ENCODE measurements at regions not wholly inside any gene's neighbourhood (a gene's known extent, or its start where the extent isn't known, plus 50 kb on each side); places are given as distances from the start of the nearest gene placed in this dataset.

- TF ChIP-seq, protein P1, sequence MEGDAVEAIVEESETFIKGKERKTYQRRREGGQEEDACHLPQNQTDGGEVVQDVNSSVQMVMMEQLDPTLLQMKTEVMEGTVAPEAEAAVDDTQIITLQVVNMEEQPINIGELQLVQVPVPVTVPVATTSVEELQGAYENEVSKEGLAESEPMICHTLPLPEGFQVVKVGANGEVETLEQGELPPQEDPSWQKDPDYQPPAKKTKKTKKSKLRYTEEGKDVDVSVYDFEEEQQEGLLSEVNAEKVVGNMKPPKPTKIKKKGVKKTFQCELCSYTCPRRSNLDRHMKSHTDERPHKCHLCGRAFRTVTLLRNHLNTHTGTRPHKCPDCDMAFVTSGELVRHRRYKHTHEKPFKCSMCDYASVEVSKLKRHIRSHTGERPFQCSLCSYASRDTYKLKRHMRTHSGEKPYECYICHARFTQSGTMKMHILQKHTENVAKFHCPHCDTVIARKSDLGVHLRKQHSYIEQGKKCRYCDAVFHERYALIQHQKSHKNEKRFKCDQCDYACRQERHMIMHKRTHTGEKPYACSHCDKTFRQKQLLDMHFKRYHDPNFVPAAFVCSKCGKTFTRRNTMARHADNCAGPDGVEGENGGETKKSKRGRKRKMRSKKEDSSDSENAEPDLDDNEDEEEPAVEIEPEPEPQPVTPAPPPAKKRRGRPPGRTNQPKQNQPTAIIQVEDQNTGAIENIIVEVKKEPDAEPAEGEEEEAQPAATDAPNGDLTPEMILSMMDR (IDR thresholded peaks at IDR 0.05), result no peak
- no peak for TF ChIP-seq POLR2A (IDR thresholded peaks at IDR 0.05)
These were observed 521.6 kb upstream of the ST8SIA4 start for GRCh38 chr5:101424530-101425175.

All from testis (tissue), 2 donors.